ENCODE measurements at regions not wholly inside any gene's neighbourhood (a gene's known extent, or its start where the extent isn't known, plus 50 kb on each side); places are given as distances from the start of the nearest gene placed in this dataset.

- no peak for DNase-seq (ENCODE audit: low read depth)
- TF ChIP-seq, protein P1, sequence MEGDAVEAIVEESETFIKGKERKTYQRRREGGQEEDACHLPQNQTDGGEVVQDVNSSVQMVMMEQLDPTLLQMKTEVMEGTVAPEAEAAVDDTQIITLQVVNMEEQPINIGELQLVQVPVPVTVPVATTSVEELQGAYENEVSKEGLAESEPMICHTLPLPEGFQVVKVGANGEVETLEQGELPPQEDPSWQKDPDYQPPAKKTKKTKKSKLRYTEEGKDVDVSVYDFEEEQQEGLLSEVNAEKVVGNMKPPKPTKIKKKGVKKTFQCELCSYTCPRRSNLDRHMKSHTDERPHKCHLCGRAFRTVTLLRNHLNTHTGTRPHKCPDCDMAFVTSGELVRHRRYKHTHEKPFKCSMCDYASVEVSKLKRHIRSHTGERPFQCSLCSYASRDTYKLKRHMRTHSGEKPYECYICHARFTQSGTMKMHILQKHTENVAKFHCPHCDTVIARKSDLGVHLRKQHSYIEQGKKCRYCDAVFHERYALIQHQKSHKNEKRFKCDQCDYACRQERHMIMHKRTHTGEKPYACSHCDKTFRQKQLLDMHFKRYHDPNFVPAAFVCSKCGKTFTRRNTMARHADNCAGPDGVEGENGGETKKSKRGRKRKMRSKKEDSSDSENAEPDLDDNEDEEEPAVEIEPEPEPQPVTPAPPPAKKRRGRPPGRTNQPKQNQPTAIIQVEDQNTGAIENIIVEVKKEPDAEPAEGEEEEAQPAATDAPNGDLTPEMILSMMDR (IDR thresholded peaks at IDR 0.05; ENCODE audit: control insufficient read depth, extremely low read depth, insufficient read depth): no peak
- H3K4me3 ChIP-seq (ENCODE audit: low read depth, low read length): no peak overlapping the region
These were observed 385.8 kb upstream of the DUSP10 start for GRCh38 chr1:222127526-222128152.

- TF ChIP-seq, protein P1 (IDR thresholded peaks at IDR 0.05; ENCODE audit: control insufficient read depth, extremely low read depth, insufficient read depth): no peak
- no peak overlapping the region for H3K4me3 ChIP-seq (ENCODE audit: low read depth, low read length)
- DNase-seq (ENCODE audit: low read depth): no peak
These were observed 385.2 kb upstream of the DUSP10 start for GRCh38 chr1:222127096-222127495.

- TF ChIP-seq, protein P1 (IDR thresholded peaks at IDR 0.05; ENCODE audit: control insufficient read depth, extremely low read depth, insufficient read depth): no peak
- H3K4me3 ChIP-seq (ENCODE audit: low read depth, low read length): no peak overlapping the region
- DNase-seq (ENCODE audit: low read depth): no peak
These were observed 384.2 kb upstream of the DUSP10 start for GRCh38 chr1:222126052-222126451.

DNA sequence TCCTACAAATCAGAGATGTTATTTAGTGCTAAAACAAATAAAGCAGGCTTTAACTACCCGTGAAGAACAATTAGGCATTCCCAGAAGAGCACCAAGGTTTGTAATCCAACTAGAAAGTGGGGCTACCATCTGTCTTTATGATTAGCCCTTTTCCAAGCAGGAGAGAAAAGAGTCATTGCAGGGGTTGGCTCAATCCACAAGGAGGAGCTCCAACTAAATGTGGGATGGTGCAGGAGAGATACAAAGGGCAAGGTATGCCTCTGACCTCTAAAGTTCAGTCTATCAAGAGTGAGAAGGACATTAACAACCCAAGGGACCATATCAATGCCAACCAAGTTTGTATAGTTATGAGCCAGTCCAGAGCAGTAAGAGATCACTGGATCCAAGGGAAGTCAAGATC, 382.7 kb upstream of the DUSP10 start:
- no peak overlapping the region for H3K4me3 ChIP-seq (ENCODE audit: low read depth, low read length)
- TF ChIP-seq, protein P1 (IDR thresholded peaks at IDR 0.05; ENCODE audit: control insufficient read depth, extremely low read depth, insufficient read depth): peak; percentile 50
- no peak for DNase-seq (ENCODE audit: low read depth)

- no peak overlapping the region for H3K4me3 ChIP-seq (ENCODE audit: low read depth, low read length)
- TF ChIP-seq, protein P1 (IDR thresholded peaks at IDR 0.05; ENCODE audit: control insufficient read depth, extremely low read depth, insufficient read depth): no peak
- no peak for DNase-seq (ENCODE audit: low read depth)
These were observed 381.2 kb upstream of the DUSP10 start for GRCh38 chr1:222123111-222123510.

DNA sequence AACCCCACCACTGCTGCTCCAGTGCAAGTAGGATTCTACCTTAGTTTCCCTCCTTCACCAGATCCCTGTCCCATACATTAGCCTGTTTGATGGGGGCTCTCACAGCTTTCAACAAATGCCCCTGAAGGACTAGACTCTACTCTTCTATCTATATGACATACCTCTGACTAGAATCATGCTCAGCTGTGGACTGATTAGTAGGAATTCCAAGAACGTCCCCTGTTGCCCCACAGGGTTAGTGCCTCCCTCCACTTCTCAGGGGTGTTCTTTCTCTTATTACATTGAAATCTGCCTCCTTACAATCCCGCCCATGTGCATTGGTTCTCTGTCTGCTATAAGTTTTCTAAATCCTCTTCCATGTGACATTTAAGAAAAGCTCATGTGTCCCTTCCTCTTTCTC, 375.9 kb upstream of the DUSP10 start:
- no peak overlapping the region for H3K4me3 ChIP-seq (ENCODE audit: low read depth, low read length)
- TF ChIP-seq, protein P1 (IDR thresholded peaks at IDR 0.05; ENCODE audit: control insufficient read depth, extremely low read depth, insufficient read depth): no peak
- no peak for DNase-seq (ENCODE audit: low read depth)

- no peak overlapping the region for H3K4me3 ChIP-seq (ENCODE audit: low read depth, low read length)
- TF ChIP-seq, protein P1 (IDR thresholded peaks at IDR 0.05; ENCODE audit: control insufficient read depth, extremely low read depth, insufficient read depth): no peak
- DNase-seq (ENCODE audit: low read depth): no peak
These were observed 372.8 kb upstream of the DUSP10 start for GRCh38 chr1:222114536-222115156.
